ENCODE measurements at regions not wholly inside any gene's neighbourhood (a gene's known extent, or its start where the extent isn't known, plus 50 kb on each side); places are given as distances from the start of the nearest gene placed in this dataset.

- no peak overlapping the region for H3K27ac ChIP-seq (ENCODE audit: low read length)
- H3K9me3 ChIP-seq (ENCODE audit: control insufficient read depth in 2 of 2, low read length in 2 of 2): peaks cover 0 to 1% of the 10 kb centered on the region in 2 donors
These were observed 1028.1 kb downstream of the NTRK3 start for GRCh38 chr15:87228460-87228859.

DNA sequence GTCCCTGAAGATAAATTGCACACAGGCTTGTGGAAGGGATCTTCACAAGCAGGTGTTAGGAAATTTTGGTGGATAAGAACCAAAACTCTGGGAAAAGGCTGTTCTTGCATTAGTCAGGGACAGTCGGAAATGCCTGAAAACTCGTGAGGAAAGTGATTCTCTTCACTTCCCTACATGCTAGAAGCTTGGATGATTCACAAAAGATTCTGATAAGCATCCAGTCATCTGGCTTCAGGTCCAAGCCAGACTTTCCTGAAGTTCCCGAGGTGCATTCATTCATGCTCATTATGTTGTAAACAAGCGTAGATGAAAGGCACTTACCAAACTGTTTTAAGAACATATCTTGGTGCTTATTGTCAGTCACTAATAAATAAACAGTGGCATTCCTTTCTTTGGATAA, 1028.7 kb downstream of the NTRK3 start:
- H3K36me3 ChIP-seq (ENCODE audit: control insufficient read depth in 2 of 2, insufficient read depth in 2 of 2, low read length in 2 of 2): no peaks in the 10 kb centered on the region
- H3K9ac ChIP-seq (ENCODE audit: low read length in 2 of 2): no peak overlapping the region
- H3K4me1 ChIP-seq (ENCODE audit: control insufficient read depth, insufficient read depth, low read length): no peaks in the 10 kb centered on the region
- peaks cover 0 to 1% of the 10 kb centered on the region in 2 donors for H3K9me3 ChIP-seq (ENCODE audit: control insufficient read depth in 2 of 2, low read length in 2 of 2)
- no peaks in the 10 kb centered on the region for H3K27me3 ChIP-seq (ENCODE audit: control insufficient read depth in 1 of 2, insufficient read depth in 2 of 2, low read length in 2 of 2)
- H3K27ac ChIP-seq (ENCODE audit: low read length): no peak overlapping the region
- no peak overlapping the region for H3K4me3 ChIP-seq (ENCODE audit: low read length in 2 of 2)

More at GRCh38 chr15:87228460-87228859, 1028.1 kb downstream of the NTRK3 start:
- Histone ChIP-seq H3K36me3 (ENCODE audit: control insufficient read depth in 2 of 2, insufficient read depth in 2 of 2, low read length in 2 of 2) (no peaks in the 10 kb centered on the region), H3K27me3 (ENCODE audit: control insufficient read depth in 1 of 2, insufficient read depth in 2 of 2, low read length in 2 of 2) (no peaks in the 10 kb centered on the region), H3K4me3 (ENCODE audit: low read length in 2 of 2) (no peak overlapping the region), H3K9ac (ENCODE audit: low read length in 2 of 2) (no peak overlapping the region), H3K4me1 (ENCODE audit: control insufficient read depth, insufficient read depth, low read length) (no peaks in the 10 kb centered on the region)

DNA sequence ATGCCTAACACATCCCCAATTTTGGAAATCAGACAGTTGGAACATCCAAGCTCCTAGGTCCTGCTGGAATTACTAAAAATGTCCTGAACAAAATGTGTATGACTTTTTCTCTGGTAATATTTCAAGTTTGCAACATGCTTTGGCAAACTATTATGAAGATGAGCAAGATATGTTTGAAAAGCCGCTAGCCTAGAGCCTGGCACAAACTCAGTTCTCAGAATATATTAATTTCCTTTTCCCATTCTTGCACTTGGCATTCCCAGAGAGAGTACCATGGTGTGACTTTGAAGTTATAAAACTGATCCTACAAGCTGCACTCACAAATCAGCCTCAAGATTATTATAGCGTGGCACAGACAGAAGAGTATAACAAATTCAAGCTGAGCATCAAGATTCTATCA, 1031.1 kb downstream of the NTRK3 start:
- Histone ChIP-seq H3K4me3 (ENCODE audit: low read length in 2 of 2) (no peak overlapping the region), H3K27me3 (ENCODE audit: control insufficient read depth in 1 of 2, insufficient read depth in 2 of 2, low read length in 2 of 2) (no peaks in the 10 kb centered on the region), H3K9ac (ENCODE audit: low read length in 2 of 2) (no peak overlapping the region), H3K9me3 (ENCODE audit: control insufficient read depth in 2 of 2, low read length in 2 of 2) (peaks cover 0 to 1% of the 10 kb centered on the region in 2 donors), H3K4me1 (ENCODE audit: control insufficient read depth, insufficient read depth, low read length) (no peaks in the 10 kb centered on the region), H3K36me3 (ENCODE audit: control insufficient read depth in 2 of 2, insufficient read depth in 2 of 2, low read length in 2 of 2) (no peaks in the 10 kb centered on the region), H3K27ac (ENCODE audit: low read length) (no peak overlapping the region)

- no peak overlapping the region for H3K27ac ChIP-seq (ENCODE audit: low read length)
- peaks cover 0 to 1% of the 10 kb centered on the region in 2 donors for H3K9me3 ChIP-seq (ENCODE audit: control insufficient read depth in 2 of 2, low read length in 2 of 2)
These were observed 1032.1 kb downstream of the NTRK3 start for GRCh38 chr15:87224404-87224803.

GRCh38 chr15:87219650-87220615, 1036.6 kb downstream of the NTRK3 start:
- Histone ChIP-seq H3K27ac (ENCODE audit: low read length) (no peak overlapping the region), H3K9ac (ENCODE audit: low read length in 2 of 2) (no peak overlapping the region), H3K36me3 (ENCODE audit: control insufficient read depth in 2 of 2, insufficient read depth in 2 of 2, low read length in 2 of 2) (no peaks in the 10 kb centered on the region), H3K27me3 (ENCODE audit: control insufficient read depth in 1 of 2, insufficient read depth in 2 of 2, low read length in 2 of 2) (no peaks in the 10 kb centered on the region), H3K9me3 (ENCODE audit: control insufficient read depth in 2 of 2, low read length in 2 of 2) (peaks cover 0 to 1% of the 10 kb centered on the region in 2 donors), H3K4me1 (ENCODE audit: control insufficient read depth, insufficient read depth, low read length) (no peaks in the 10 kb centered on the region), H3K4me3 (ENCODE audit: low read length in 2 of 2) (no peak overlapping the region)

More at GRCh38 chr15:87224404-87224803, 1032.1 kb downstream of the NTRK3 start:
- H3K36me3 ChIP-seq (ENCODE audit: control insufficient read depth in 2 of 2, insufficient read depth in 2 of 2, low read length in 2 of 2): no peaks in the 10 kb centered on the region
- H3K27me3 ChIP-seq (ENCODE audit: control insufficient read depth in 1 of 2, insufficient read depth in 2 of 2, low read length in 2 of 2): no peaks in the 10 kb centered on the region
- no peaks in the 10 kb centered on the region for H3K4me1 ChIP-seq (ENCODE audit: control insufficient read depth, insufficient read depth, low read length)
- H3K9ac ChIP-seq (ENCODE audit: low read length in 2 of 2): no peak overlapping the region
- H3K4me3 ChIP-seq (ENCODE audit: low read length in 2 of 2): no peak overlapping the region

DNA sequence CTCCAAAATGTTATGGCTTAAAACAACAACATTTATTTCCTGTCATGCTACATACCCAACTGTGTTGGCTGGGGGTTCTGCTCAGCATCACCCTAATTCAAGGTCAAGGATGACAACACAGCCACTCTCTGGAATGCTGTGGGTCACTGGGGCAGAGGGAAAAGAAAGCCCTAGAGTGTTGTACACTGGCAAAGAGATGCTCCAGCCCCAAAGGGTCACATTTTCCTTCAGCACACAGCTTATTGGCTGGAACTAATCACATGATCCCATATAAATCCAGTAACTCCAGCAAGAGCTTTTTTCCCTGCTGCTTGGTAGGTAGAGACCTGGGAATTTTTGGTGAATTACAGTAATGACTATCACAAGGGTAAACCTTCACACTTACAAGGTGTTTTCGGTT, 1041.4 kb downstream of the NTRK3 start:
- no peak overlapping the region for H3K9ac ChIP-seq (ENCODE audit: low read length in 2 of 2)
- H3K27me3 ChIP-seq (ENCODE audit: control insufficient read depth in 1 of 2, insufficient read depth in 2 of 2, low read length in 2 of 2): no peaks in the 10 kb centered on the region
- H3K27ac ChIP-seq (ENCODE audit: low read length): no peak overlapping the region
- H3K4me3 ChIP-seq (ENCODE audit: low read length in 2 of 2): no peak overlapping the region
- no peaks in the 10 kb centered on the region for H3K9me3 ChIP-seq (ENCODE audit: control insufficient read depth in 2 of 2, low read length in 2 of 2)
- no peaks in the 10 kb centered on the region for H3K4me1 ChIP-seq (ENCODE audit: control insufficient read depth, insufficient read depth, low read length)
- no peaks in the 10 kb centered on the region for H3K36me3 ChIP-seq (ENCODE audit: control insufficient read depth in 2 of 2, insufficient read depth in 2 of 2, low read length in 2 of 2)

GRCh38 chr15:87213626-87214025, 1042.9 kb downstream of the NTRK3 start:
- H3K4me1 ChIP-seq (ENCODE audit: control insufficient read depth, insufficient read depth, low read length): no peaks in the 10 kb centered on the region
- H3K9me3 ChIP-seq (ENCODE audit: control insufficient read depth in 2 of 2, low read length in 2 of 2): no peaks in the 10 kb centered on the region
- no peaks in the 10 kb centered on the region for H3K27me3 ChIP-seq (ENCODE audit: control insufficient read depth in 1 of 2, insufficient read depth in 2 of 2, low read length in 2 of 2)
- no peak overlapping the region for H3K4me3 ChIP-seq (ENCODE audit: low read length in 2 of 2)
- H3K27ac ChIP-seq (ENCODE audit: low read length): no peak overlapping the region
- no peaks in the 10 kb centered on the region for H3K36me3 ChIP-seq (ENCODE audit: control insufficient read depth in 2 of 2, insufficient read depth in 2 of 2, low read length in 2 of 2)
- H3K9ac ChIP-seq (ENCODE audit: low read length in 2 of 2): no peak overlapping the region

DNA sequence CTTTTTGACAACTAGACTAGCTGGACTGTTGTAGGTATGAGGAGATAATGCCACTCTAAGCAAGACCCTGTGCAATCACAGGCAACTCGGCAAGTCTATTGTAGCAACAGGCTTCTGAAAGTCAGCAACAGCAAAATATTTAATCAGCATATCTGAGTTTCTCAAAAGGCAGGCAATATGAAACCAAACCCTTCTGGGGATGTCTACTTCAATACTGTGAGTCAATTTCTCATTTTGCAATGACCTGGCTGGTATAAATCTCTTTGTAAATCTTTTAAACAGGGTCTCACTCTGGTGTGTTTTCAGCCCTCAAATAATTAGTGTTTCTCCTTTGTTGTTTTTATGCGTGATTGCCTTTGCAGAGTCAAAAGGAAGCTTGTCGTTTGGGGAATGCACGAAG, 1044.5 kb downstream of the NTRK3 start:
- H3K27me3 ChIP-seq (ENCODE audit: control insufficient read depth in 1 of 2, insufficient read depth in 2 of 2, low read length in 2 of 2): no peaks in the 10 kb centered on the region

DNA sequence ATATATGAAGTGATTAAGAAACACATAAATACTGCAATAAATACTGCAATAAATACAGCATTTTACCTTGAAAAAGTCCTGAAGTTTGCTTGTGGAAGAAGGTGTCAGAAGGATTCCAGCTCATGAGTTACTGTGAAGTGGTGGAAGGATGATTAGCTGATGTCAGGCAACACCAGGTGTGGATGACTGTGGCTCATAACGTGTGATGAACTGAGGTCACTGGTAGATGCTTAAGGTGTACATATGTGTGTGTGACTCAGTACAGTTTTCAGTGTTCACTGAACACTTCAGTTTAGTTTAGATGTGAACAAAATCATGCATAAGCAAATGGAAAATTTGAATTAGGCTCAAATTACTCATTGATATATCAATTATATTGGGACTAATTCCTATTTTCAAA, 1045.0 kb downstream of the NTRK3 start:
- no peak overlapping the region for H3K27ac ChIP-seq (ENCODE audit: low read length)
- H3K9ac ChIP-seq (ENCODE audit: low read length in 2 of 2): no peak overlapping the region
- H3K9me3 ChIP-seq (ENCODE audit: control insufficient read depth in 2 of 2, low read length in 2 of 2): peaks cover 0 to 5% of the 10 kb centered on the region in 2 donors
- H3K4me1 ChIP-seq (ENCODE audit: control insufficient read depth, insufficient read depth, low read length): no peaks in the 10 kb centered on the region
- no peaks in the 10 kb centered on the region for H3K27me3 ChIP-seq (ENCODE audit: control insufficient read depth in 1 of 2, insufficient read depth in 2 of 2, low read length in 2 of 2)
- no peaks in the 10 kb centered on the region for H3K36me3 ChIP-seq (ENCODE audit: control insufficient read depth in 2 of 2, insufficient read depth in 2 of 2, low read length in 2 of 2)
- no peak overlapping the region for H3K4me3 ChIP-seq (ENCODE audit: low read length in 2 of 2)

More for the DNA sequence above, 1044.5 kb downstream of the NTRK3 start:
- no peak overlapping the region for H3K9ac ChIP-seq (ENCODE audit: low read length in 2 of 2)
- no peak overlapping the region for H3K27ac ChIP-seq (ENCODE audit: low read length)
- peaks cover 0 to 5% of the 10 kb centered on the region in 2 donors for H3K9me3 ChIP-seq (ENCODE audit: control insufficient read depth in 2 of 2, low read length in 2 of 2)
- no peaks in the 10 kb centered on the region for H3K4me1 ChIP-seq (ENCODE audit: control insufficient read depth, insufficient read depth, low read length)
- no peaks in the 10 kb centered on the region for H3K36me3 ChIP-seq (ENCODE audit: control insufficient read depth in 2 of 2, insufficient read depth in 2 of 2, low read length in 2 of 2)
- H3K4me3 ChIP-seq (ENCODE audit: low read length in 2 of 2): no peak overlapping the region

GRCh38 chr15:87209891-87210689, 1046.4 kb downstream of the NTRK3 start:
- no peak overlapping the region for H3K9ac ChIP-seq (ENCODE audit: low read length in 2 of 2)
- H3K27me3 ChIP-seq (ENCODE audit: control insufficient read depth in 1 of 2, insufficient read depth in 2 of 2, low read length in 2 of 2): no peaks in the 10 kb centered on the region

More at GRCh38 chr15:87209891-87210689, 1046.4 kb downstream of the NTRK3 start:
- Histone ChIP-seq H3K9me3 (ENCODE audit: control insufficient read depth in 2 of 2, low read length in 2 of 2) (peaks cover 0 to 5% of the 10 kb centered on the region in 2 donors), H3K36me3 (ENCODE audit: control insufficient read depth in 2 of 2, insufficient read depth in 2 of 2, low read length in 2 of 2) (no peaks in the 10 kb centered on the region), H3K4me3 (ENCODE audit: low read length in 2 of 2) (no peak overlapping the region), H3K27ac (ENCODE audit: low read length) (no peak overlapping the region), H3K4me1 (ENCODE audit: control insufficient read depth, insufficient read depth, low read length) (no peaks in the 10 kb centered on the region)
